ENCODE measurements at regions not wholly inside any gene's neighbourhood (a gene's known extent, or its start where the extent isn't known, plus 50 kb on each side); places are given as distances from the start of the nearest gene placed in this dataset.

- Mint-ChIP-seq H3K27me3 (peaks cover 38% of the 10 kb centered on the region), H3K4me3 (ENCODE audit: low read depth) (no peak overlapping the region)
- DNase-seq (ENCODE audit: low spot score, unreplicated experiment), result no peak
These were observed 94.9 kb downstream of the TMEM174 start for GRCh38 chr5:73267766-73268435.

GRCh38 chr5:73266925-73267765 is 94.2 kb downstream of the TMEM174 start:
- Mint-ChIP-seq H3K9me3 (ENCODE audit: low read depth) (no peaks in the 10 kb centered on the region), H3K27me3 (peaks cover 37% of the 10 kb centered on the region), H3K27ac (no peak overlapping the region), H3K36me3 (ENCODE audit: insufficient read depth) (no peaks in the 10 kb centered on the region), H3K4me3 (ENCODE audit: low read depth) (no peak overlapping the region), H3K4me1 (ENCODE audit: low read depth) (peaks cover 6% of the 10 kb centered on the region)
- no peak for DNase-seq (ENCODE audit: low spot score, unreplicated experiment)
- no peak for TF ChIP-seq CTCF (IDR thresholded peaks at IDR 0.05; ENCODE audit: unreplicated experiment)

More at GRCh38 chr5:73267766-73268435, 94.9 kb downstream of the TMEM174 start:
- Mint-ChIP-seq H3K36me3 (ENCODE audit: insufficient read depth) (no peaks in the 10 kb centered on the region), H3K4me1 (ENCODE audit: low read depth) (peaks cover 6% of the 10 kb centered on the region), H3K27ac (no peak overlapping the region), H3K9me3 (ENCODE audit: low read depth) (no peaks in the 10 kb centered on the region)
- TF ChIP-seq CTCF (IDR thresholded peaks at IDR 0.05; ENCODE audit: unreplicated experiment), result no peak

- Mint-ChIP-seq H3K27ac (no peak overlapping the region), H3K36me3 (ENCODE audit: insufficient read depth) (no peaks in the 10 kb centered on the region), H3K4me3 (ENCODE audit: low read depth) (no peak overlapping the region), H3K4me1 (ENCODE audit: low read depth) (peaks cover 6% of the 10 kb centered on the region), H3K9me3 (ENCODE audit: low read depth) (no peaks in the 10 kb centered on the region), H3K27me3 (peaks cover 37% of the 10 kb centered on the region)
- DNase-seq (ENCODE audit: low spot score, unreplicated experiment), result no peak
- no peak for TF ChIP-seq CTCF (IDR thresholded peaks at IDR 0.05; ENCODE audit: unreplicated experiment)
These were observed 93.3 kb downstream of the TMEM174 start for GRCh38 chr5:73266176-73266738.

GRCh38 chr5:73265641-73266040 is 92.6 kb downstream of the TMEM174 start:
- peaks cover 37% of the 10 kb centered on the region for H3K27me3 Mint-ChIP-seq

More at GRCh38 chr5:73265641-73266040, 92.6 kb downstream of the TMEM174 start:
- no peak overlapping the region for H3K4me3 Mint-ChIP-seq (ENCODE audit: low read depth)
- H3K36me3 Mint-ChIP-seq (ENCODE audit: insufficient read depth), result no peaks in the 10 kb centered on the region
- H3K9me3 Mint-ChIP-seq (ENCODE audit: low read depth), result no peaks in the 10 kb centered on the region
- TF ChIP-seq CTCF (IDR thresholded peaks at IDR 0.05; ENCODE audit: unreplicated experiment), result no peak
- H3K27ac Mint-ChIP-seq, result no peak overlapping the region
- DNase-seq (ENCODE audit: low spot score, unreplicated experiment), result no peak
- peaks cover 6% of the 10 kb centered on the region for H3K4me1 Mint-ChIP-seq (ENCODE audit: low read depth)

Measured in progenitor cell of endocrine pancreas (in vitro differentiated cells).